ENCODE measurements at regions not wholly inside any gene's neighbourhood (a gene's known extent, or its start where the extent isn't known, plus 50 kb on each side); places are given as distances from the start of the nearest gene placed in this dataset.

DNA sequence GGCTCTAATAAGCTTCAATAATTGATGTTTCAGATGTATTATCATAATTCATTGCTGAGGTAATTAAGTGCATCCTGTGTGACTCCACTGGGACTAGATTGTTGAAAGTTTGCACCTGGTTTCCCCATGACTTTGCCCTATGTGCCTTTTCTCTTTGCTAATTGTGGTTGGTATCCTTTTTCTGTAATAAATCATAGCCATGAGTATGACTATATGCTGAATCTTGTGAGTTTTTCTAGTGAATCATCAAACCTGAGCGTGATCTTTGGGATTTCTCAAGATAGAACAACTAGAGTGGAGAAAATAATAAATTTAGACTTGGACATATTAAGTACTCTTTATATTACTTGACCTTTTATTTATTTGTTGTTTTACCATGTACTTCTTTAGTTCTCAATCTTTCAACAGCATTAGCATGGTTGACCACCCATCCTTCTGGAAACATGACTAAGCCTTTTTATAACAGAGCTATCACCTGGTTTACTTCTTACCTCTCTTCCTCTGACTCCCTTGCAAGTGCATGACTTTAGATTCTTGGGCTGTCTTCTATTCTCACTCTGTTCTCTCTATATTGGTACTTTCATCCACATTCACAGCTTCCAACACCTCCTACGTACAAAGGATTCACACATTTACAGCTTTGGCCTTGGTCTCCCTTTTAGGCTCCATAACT, 239.6 kb upstream of the TAS2R1 start:
- TF ChIP-seq, protein P1, sequence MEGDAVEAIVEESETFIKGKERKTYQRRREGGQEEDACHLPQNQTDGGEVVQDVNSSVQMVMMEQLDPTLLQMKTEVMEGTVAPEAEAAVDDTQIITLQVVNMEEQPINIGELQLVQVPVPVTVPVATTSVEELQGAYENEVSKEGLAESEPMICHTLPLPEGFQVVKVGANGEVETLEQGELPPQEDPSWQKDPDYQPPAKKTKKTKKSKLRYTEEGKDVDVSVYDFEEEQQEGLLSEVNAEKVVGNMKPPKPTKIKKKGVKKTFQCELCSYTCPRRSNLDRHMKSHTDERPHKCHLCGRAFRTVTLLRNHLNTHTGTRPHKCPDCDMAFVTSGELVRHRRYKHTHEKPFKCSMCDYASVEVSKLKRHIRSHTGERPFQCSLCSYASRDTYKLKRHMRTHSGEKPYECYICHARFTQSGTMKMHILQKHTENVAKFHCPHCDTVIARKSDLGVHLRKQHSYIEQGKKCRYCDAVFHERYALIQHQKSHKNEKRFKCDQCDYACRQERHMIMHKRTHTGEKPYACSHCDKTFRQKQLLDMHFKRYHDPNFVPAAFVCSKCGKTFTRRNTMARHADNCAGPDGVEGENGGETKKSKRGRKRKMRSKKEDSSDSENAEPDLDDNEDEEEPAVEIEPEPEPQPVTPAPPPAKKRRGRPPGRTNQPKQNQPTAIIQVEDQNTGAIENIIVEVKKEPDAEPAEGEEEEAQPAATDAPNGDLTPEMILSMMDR (conservative IDR thresholded peaks at IDR 0.05; ENCODE audit: low read length): no peak
- no peak for TF ChIP-seq EZH2phosphoT487 (IDR thresholded peaks at IDR 0.05; ENCODE audit: borderline replicate concordance, low read depth, low read length)
